HFF-Myc (cell line): ENCODE measurements at regions not wholly inside any gene's neighbourhood (a gene's known extent, or its start where the extent isn't known, plus 50 kb on each side); places are given as distances from the start of the nearest gene placed in this dataset.

Experiments used
- DNase-seq: peaks from one replicate; pipeline ENCODE4 v3.0.0-alpha.2; 2011; ENCODE audit warnings: low read depth; ENCODE audit errors: extremely low read depth
- H3K4me3 ChIP-seq: replicated peaks from 2 replicates; pipeline ENCODE4 v1.5.1; 2011; ENCODE audit warnings: low read depth, mild to moderate bottlenecking, control low read depth, low read length
- TF ChIP-seq, protein P1 (sequence below): IDR thresholded peaks from 2 replicates; pipeline ENCODE4 v1.5.1; 2012; ENCODE audit warnings: mild to moderate bottlenecking, low read depth, low read length, control low read depth; ENCODE audit errors: missing control alignments

DNA sequence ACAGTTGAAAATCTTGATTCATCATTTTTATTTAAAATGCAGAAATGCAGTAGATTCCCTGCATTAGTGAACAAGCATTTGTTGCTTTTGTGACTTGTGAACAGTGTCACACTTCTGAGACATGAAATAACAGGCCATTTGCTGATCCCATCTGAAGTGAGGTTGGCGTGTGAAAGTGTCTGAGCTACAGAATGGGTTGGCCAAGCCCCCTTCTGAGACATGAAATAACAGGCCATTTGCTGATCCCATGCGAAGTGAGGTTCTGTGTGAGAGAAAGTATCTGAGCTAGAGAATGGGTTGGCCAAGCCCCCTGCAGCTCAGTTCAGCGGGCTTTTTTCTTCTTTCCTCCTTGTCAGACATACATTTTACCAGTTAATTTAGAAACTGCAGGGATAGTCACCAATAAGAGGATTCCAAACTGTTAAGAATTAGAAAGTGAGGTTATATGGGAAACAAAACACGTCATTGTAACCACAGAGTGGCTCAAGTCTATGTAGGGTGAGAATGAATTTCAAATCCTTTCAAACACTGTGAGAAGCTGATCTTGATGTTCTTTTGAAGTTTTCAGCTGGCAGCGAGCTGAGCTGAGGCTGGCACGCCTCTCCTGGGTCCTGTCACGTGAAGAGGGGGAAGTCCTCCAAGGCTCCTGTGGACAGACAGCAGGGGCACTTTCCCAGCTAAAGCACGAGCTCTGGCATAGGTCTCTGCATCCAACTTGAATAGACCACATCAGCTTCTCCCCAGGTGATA lies 339.2 kb upstream of the SALL3 start:
- DNase-seq: no peak
- TF ChIP-seq, protein P1, sequence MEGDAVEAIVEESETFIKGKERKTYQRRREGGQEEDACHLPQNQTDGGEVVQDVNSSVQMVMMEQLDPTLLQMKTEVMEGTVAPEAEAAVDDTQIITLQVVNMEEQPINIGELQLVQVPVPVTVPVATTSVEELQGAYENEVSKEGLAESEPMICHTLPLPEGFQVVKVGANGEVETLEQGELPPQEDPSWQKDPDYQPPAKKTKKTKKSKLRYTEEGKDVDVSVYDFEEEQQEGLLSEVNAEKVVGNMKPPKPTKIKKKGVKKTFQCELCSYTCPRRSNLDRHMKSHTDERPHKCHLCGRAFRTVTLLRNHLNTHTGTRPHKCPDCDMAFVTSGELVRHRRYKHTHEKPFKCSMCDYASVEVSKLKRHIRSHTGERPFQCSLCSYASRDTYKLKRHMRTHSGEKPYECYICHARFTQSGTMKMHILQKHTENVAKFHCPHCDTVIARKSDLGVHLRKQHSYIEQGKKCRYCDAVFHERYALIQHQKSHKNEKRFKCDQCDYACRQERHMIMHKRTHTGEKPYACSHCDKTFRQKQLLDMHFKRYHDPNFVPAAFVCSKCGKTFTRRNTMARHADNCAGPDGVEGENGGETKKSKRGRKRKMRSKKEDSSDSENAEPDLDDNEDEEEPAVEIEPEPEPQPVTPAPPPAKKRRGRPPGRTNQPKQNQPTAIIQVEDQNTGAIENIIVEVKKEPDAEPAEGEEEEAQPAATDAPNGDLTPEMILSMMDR: no peak
- H3K4me3 ChIP-seq: no peak overlapping the region

GRCh38 chr18:78641689-78642231 lies 337.9 kb upstream of the SALL3 start:
- TF ChIP-seq, protein P1: no peak
- H3K4me3 ChIP-seq: no peak overlapping the region
- no peak for DNase-seq

GRCh38 chr18:78642296-78642951 lies 337.2 kb upstream of the SALL3 start:
- H3K4me3 ChIP-seq: no peak overlapping the region
- DNase-seq: no peak
- TF ChIP-seq, protein P1: no peak

DNA sequence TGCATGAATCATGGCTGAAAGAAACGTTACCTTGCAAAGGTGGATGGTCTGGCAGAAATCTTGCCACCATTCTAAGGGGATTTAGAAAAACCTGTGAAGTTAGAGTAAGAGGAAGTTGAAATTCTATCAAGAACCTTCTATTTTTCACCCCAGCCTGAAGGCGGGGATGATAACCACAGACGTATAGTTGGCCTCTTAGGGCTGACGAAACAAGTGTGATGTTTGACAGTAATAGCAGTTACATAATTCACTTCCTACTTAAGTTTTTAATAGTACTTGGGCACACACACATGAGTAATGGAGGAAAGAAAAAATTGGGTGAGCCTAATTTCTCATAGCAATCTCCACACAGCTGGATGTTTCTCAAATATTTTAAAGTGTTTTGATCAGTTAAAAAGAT lies 336.6 kb upstream of the SALL3 start:
- no peak for DNase-seq
- H3K4me3 ChIP-seq: no peak overlapping the region
- TF ChIP-seq, protein P1: no peak

DNA sequence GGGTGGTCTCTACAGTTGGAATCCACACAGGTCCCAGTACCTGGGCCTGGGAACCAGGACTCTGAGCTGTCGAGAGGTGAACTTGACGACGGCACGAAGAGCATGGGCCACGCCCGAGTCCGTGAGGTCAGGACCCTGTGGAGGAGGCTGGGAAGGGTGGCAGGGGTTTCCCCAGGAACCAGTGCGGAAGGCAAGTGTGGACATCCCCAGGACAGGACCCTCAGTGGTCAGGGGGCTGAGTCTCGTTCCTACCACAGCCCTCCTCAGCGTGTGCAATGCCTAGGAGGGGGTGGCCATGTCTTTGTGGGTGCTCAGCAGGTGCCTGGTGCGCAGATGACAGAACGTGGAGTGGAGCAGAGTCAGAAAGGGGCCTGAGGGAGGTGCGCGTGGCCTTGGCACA lies 335.6 kb upstream of the SALL3 start:
- TF ChIP-seq, protein P1: no peak
- DNase-seq: no peak

DNA sequence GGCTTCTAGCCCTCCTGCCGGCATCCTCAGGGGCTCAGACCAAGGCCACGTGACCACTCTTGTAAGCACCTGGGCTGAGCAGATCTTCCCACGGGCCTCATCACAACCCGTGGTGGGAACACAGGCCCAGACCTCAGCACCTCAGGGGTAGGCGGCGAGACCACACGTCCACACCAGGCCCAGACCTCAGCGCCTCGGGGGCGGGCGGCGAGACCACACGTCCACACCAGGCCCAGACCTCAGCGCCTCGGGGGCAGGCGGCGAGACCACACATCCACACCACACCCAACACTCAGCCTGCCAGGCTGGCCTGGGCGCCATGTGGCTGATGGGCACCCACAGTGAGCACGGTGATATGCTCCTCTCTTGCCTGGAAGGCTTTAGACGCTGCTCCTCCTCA lies 334.4 kb upstream of the SALL3 start:
- no peak overlapping the region for H3K4me3 ChIP-seq
- DNase-seq: no peak
- TF ChIP-seq, protein P1: no peak

More for the DNA sequence above, 335.6 kb upstream of the SALL3 start:
- H3K4me3 ChIP-seq: no peak overlapping the region
